ENCODE measurements at regions not wholly inside any gene's neighbourhood (a gene's known extent, or its start where the extent isn't known, plus 50 kb on each side); places are given as distances from the start of the nearest gene placed in this dataset.

- no peak for TF ChIP-seq POLR2A (IDR thresholded peaks at IDR 0.05)
- no peak for TF ChIP-seq CTCF (IDR thresholded peaks at IDR 0.05)
- no peak for TF ChIP-seq POLR2AphosphoS5 (IDR thresholded peaks at IDR 0.05)
Measured at GRCh38 chr1:47555306-47555705, 117.5 kb downstream of the FOXD2 start.

All from gastroesophageal sphincter (tissue), 3 donors.